Urothelium cell line (cell line): ENCODE measurements at regions not wholly inside any gene's neighbourhood (a gene's known extent, or its start where the extent isn't known, plus 50 kb on each side); places are given as distances from the start of the nearest gene placed in this dataset.

Experiments
- DNase-seq: peaks from one replicate; pipeline ENCODE4 v3.0.0; 2011; ENCODE audit warnings: low spot score, mixed read lengths
- FAIRE-seq: peaks from 2 replicates; lab custom pipeline; 2011; peaks lifted over from hg19 to GRCh38; lab: Jason Lieb, UNC

- no peak for DNase-seq
Measured at GRCh38 chr3:193870376-193871219, 265.4 kb upstream of the HES1 start.

DNA sequence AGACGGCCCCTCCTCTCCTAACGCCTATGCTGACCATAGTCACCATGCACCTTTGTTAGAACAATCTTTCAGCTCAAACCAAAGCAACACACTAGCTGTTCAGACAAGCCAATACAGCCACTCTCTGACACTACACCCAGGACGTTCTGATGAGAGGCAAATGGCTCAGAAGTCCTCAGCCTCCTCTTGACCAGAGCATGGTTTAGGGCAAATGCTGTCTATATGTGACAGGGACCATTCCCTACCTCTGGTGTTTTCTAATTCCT lies 264.8 kb upstream of the HES1 start:
- DNase-seq (no peak), FAIRE-seq (peak; percentile 13)

More at GRCh38 chr3:193870376-193871219, 265.4 kb upstream of the HES1 start:
- peak; percentile 73 for FAIRE-seq

GRCh38 chr3:193872265-193872753 lies 263.6 kb upstream of the HES1 start:
- FAIRE-seq (peak; percentile 17), DNase-seq (peak; percentile 91)

DNA sequence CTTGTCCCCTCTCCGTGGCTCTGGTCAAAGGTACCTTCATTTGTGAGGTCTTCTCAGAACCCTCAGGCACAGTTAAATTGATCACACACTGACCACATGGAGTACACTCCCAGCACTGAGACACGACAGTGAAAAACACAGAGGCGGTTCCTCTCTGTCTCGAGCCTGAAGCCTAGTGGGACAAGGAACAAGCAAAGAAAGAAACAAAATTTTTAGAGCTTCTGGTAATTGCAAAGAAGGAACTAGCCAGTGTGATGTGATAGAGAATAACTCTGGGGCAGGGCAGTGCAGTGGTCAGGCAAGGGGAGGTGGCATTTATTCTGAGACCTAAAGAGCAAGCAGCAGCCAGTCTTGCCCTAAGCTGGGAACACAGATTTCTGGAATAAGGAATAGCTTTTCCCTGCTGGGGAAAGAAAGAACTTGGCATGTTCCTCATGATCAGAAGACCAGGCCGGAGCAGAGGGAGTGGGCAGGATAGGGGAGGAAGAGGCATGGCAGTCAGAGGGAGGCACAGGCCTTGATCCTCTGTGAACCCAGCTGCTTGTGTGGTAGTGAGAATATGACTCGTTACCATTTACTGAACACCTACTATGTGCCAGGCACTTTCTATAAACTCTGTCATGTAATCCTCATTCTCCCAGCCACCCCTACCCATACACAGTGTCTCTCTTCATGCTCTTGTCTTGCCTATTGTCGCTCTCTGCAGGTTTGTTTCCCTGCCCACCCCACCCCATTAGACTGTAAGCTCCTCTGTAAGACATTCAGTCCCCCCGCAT lies 262.3 kb upstream of the HES1 start:
- FAIRE-seq (no peak), DNase-seq (no peak)

DNA sequence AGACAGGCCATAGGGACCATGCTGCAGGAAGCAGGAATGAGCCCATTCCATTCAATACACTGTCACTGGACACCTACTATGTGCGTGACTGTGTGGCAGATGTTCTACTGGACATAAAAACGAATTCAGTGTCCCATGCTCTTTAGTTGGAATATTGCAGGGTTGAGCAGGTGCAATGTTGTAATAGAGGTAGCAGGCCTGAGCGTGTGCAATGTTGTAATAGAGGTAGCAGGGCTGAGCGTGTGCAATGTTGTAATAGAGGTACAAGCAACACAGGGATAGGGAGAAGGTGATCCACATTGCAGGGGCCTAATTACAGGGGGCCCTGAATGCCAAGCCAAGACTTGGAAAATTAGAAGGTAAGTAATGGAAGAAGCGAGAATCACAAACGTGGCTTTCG lies 261.4 kb upstream of the HES1 start:
- FAIRE-seq (peak; percentile 42), DNase-seq (no peak)

GRCh38 chr3:193874997-193875593 lies 260.9 kb upstream of the HES1 start:
- DNase-seq (no peak), FAIRE-seq (no peak)

- FAIRE-seq (no peak), DNase-seq (no peak)
Measured at GRCh38 chr3:193875601-193876321, 260.2 kb upstream of the HES1 start.

DNA sequence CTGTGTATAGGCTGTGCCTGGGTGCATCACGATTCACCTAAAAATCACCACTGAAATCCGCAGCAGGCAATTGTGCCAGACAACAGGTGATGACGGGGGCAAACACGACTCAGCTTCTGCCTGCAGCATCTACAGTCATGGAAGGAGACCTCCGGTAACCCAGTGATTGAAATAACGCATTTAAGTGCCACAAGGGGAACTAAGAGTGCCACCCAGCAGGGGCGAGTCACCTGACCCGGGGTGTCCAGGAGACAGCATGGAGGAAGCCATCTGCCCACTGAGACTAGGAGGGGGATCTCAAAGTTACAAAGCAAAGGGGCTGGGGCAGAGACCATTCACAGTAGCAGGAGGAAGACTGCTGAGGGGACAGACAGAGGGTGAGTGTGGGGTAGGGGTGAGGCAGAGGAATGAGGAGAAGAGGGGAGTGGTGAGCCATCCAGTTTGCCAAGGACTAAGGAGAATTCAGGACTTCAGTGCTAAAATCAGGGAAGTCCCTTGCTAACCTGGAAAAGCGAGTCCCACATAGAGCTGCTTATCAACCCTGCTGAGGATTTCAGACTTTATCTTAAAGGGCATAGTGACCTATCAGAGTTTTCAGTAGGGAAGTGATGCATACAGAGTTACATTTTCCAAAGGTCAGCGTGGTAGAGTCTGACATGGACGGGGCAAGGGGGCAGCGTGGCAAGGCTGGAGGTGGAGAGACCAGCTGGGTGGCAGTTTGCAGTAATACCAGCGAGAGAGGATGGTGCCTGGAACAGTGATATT lies 256.7 kb upstream of the HES1 start:
- FAIRE-seq (no peak), DNase-seq (no peak)

- DNase-seq (no peak), FAIRE-seq (no peak)
Measured at GRCh38 chr3:193879864-193880242, 256.1 kb upstream of the HES1 start.

DNA sequence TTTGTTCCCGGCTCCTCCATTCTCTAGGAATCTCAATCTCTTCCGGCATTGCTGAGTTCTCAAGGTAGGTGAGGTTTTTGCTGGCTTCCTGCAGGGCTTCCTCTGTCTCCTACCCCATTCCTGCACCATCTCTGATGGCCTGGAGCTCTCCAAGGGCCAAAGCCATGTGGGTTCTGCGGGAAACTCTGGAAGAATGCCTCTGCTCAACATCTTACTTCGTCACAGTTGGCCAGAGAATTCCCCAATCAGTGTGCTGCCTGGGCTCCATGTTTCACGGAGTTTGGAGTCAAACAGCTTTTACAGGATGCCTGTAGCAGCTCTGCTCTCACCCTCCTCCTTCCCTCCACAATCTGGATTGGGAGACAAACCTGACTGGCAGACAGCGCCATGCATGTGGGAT lies 253.9 kb upstream of the HES1 start:
- DNase-seq (no peak), FAIRE-seq (no peak)

DNA sequence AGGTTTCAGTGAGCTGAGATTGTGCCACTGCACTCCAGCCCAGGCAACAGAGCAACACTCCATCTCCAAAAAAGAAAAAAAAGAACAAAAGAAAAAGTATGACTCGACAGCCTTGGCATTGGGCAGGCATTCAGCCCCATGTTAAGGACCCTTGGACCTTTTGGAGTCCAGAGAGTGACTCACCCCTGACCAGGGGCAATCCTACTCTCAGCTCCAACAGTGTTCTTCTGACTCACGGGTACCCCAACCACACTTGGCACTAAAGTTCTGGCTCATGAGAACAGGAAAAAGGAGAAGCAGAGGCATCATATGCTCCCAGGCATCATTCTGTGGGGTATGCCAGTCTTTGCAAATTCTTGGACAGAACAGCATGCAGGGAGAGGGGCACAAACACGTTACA lies 252.4 kb upstream of the HES1 start:
- FAIRE-seq, result no peak
- no peak for DNase-seq

- no peak for FAIRE-seq
- no peak for DNase-seq
Measured at GRCh38 chr3:193884027-193884426, 251.9 kb upstream of the HES1 start.

GRCh38 chr3:193884652-193885051 lies 251.3 kb upstream of the HES1 start:
- FAIRE-seq, result no peak

DNA sequence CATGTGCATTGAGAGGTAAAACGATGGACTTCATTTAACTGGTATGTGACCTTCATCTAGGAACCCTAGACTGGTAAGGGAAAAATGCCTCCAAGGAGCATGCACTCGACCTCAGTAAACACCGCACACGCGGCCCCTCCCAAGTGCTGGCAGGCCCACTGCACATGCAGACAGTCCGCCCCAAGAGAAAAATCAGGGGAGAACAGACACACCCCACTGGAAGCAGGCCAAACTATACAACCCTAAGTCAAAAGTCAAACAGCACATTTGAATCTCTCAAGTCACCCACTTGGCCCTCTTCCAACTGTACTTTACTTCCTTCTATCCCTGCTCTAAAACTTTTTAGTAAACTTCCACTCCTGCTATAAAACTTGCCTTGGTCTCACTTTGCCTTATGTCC lies 250.1 kb upstream of the HES1 start:
- FAIRE-seq (no peak), DNase-seq (no peak)

More at GRCh38 chr3:193884652-193885051, 251.3 kb upstream of the HES1 start:
- DNase-seq, result no peak

GRCh38 chr3:193890016-193890897 lies 245.7 kb upstream of the HES1 start:
- FAIRE-seq (no peak), DNase-seq (no peak)

GRCh38 chr3:193894121-193894863 lies 241.7 kb upstream of the HES1 start:
- FAIRE-seq, result no peak

DNA sequence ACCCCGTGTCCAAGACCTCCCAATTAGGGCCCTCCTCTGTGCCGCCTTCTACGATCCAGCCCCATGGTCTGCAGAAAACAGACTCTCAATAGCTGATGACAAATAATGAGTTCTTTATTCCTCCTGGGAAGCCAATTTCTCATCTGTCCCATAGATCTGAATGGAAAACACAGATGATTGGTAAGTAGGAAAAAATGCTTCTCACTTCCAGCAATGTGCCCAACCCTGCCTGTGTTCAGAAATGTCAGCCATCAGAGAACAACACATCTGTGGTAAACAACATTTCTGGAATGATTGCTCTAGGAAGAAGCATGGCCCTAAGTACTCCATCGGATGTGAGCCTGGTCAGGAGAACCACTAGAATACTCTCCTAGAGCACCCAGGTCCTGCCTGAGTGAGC lies 240.5 kb upstream of the HES1 start:
- no peak for DNase-seq
- no peak for FAIRE-seq

More at GRCh38 chr3:193894121-193894863, 241.7 kb upstream of the HES1 start:
- DNase-seq, result no peak

- FAIRE-seq, result no peak
- no peak for DNase-seq
Measured at GRCh38 chr3:193896419-193896818, 239.5 kb upstream of the HES1 start.

DNA sequence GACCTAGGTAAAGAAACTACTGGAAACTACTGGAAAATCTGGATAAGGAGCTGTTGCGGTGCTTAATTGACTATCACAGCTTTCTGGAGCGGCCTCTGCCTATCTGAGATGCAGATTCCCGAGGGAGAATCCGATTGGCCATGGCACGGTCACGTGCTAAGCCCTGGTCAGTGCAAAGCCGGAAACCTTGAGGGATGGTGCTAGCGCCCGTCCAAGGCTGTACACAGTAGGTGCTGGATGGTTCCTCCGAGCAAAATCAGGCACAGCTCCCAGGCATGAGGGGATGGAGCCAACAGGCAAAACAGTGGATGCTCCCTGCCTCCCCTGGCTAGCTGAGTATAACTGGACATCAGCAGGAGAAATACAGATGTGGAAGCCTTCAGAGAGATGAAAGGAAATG lies 238.7 kb upstream of the HES1 start:
- FAIRE-seq, result no peak

More for the DNA sequence above, 238.7 kb upstream of the HES1 start:
- DNase-seq, result no peak
